ENCODE measurements at regions not wholly inside any gene's neighbourhood (a gene's known extent, or its start where the extent isn't known, plus 50 kb on each side); places are given as distances from the start of the nearest gene placed in this dataset.
"Not testable (repeated sequence)": the region's sequence is repeated elsewhere in the genome, so short reads cannot be mapped to it uniquely, and the experiment has no call there.

DNA sequence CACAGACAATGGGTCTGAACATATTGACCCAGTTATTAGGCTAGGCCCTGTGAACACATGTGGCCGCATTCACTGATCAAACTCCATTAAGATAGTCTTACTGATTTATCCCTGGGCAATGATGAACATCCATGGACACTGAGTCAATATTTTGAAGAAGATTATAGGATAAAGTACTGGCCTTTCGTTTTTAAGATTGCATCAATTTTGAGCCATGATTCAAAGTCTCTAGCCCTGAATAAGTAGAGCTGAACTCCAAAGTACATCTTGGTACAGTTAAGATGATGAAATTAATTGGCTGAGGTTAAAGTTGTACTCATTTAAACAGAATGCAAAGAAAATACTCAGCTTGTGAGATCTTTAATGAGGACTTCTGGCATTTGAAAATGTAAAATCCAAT, 1581.9 kb downstream of the EFNB2 start:
- Mint-ChIP-seq H3K9me3 (peaks cover 13% of the 10 kb centered on the region), H3K27ac (no peak overlapping the region), H3K36me3 (ENCODE audit: low read depth) (peaks cover 5% of the 10 kb centered on the region), H3K4me1 (no peaks in the 10 kb centered on the region), H3K4me3 (no peak overlapping the region), H3K27me3 (ENCODE audit: low read depth) (peaks cover 5% of the 10 kb centered on the region)
- no peak for TF ChIP-seq CTCF (IDR thresholded peaks at IDR 0.05; ENCODE audit: unreplicated experiment in 3 of 3)

- Mint-ChIP-seq H3K27me3 (ENCODE audit: low read depth) (peaks cover 5% of the 10 kb centered on the region), H3K27ac (peak overlapping the region in 2 of 3 experiments; percentile 32 to 54), H3K36me3 (ENCODE audit: low read depth) (peaks cover 3% of the 10 kb centered on the region), H3K9me3 (peaks cover 4% of the 10 kb centered on the region), H3K4me1 (no peaks in the 10 kb centered on the region), H3K4me3 (peak overlapping the region in 1 of 3 experiments; percentile 18)
- TF ChIP-seq CTCF (IDR thresholded peaks at IDR 0.05; ENCODE audit: unreplicated experiment in 3 of 3) = no peak
Observed at GRCh38 chr13:104949840-104950740, 1585.4 kb downstream of the EFNB2 start.

GRCh38 chr13:104944176-104944575, 1591.3 kb downstream of the EFNB2 start:
- Mint-ChIP-seq H3K27me3 (ENCODE audit: low read depth) (peaks cover 12% of the 10 kb centered on the region), H3K9me3 (no peaks in the 10 kb centered on the region), H3K4me1 (peaks cover 5% of the 10 kb centered on the region), H3K36me3 (ENCODE audit: low read depth) (no peaks in the 10 kb centered on the region), H3K4me3 (no peak overlapping the region), H3K27ac (no peak overlapping the region)
- TF ChIP-seq CTCF (IDR thresholded peaks at IDR 0.05; ENCODE audit: unreplicated experiment in 3 of 3) = no peak

DNA sequence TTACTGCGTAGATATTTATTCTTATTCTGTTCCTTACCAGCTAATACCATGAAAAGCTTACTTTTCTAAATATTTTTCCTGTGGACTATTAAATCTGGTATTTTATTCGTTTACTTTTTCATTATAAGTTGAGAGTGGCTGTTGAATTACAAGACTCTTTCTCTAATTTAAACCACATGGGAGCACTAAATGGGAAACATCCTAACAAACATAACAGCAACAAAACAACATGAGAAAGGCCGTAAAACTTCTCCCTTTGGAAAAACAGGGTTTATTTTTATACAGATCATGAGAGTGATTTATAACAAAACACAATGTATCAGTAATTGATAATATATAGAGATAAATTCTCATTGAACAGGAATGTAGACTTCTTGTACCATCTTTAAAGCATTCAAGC, 1592.1 kb downstream of the EFNB2 start:
- peaks cover 5% of the 10 kb centered on the region for H3K4me1 Mint-ChIP-seq
- no peak for TF ChIP-seq CTCF (IDR thresholded peaks at IDR 0.05; ENCODE audit: unreplicated experiment in 3 of 3)
- H3K36me3 Mint-ChIP-seq (ENCODE audit: low read depth) = no peaks in the 10 kb centered on the region
- H3K27ac Mint-ChIP-seq = peak overlapping the region in 1 of 3 experiments; percentile 22
- no peaks in the 10 kb centered on the region for H3K9me3 Mint-ChIP-seq
- no peak overlapping the region for H3K4me3 Mint-ChIP-seq
- peaks cover 12% of the 10 kb centered on the region for H3K27me3 Mint-ChIP-seq (ENCODE audit: low read depth)

- Mint-ChIP-seq H3K36me3 (ENCODE audit: low read depth) (no peaks in the 10 kb centered on the region), H3K27ac (no peak overlapping the region), H3K4me1 (no peaks in the 10 kb centered on the region), H3K27me3 (ENCODE audit: low read depth) (peaks cover 8% of the 10 kb centered on the region), H3K9me3 (peaks cover 4% of the 10 kb centered on the region), H3K4me3 (no peak overlapping the region)
- TF ChIP-seq CTCF (IDR thresholded peaks at IDR 0.05; ENCODE audit: unreplicated experiment in 3 of 3) = no peak
Observed at GRCh38 chr13:104937881-104938280, 1597.6 kb downstream of the EFNB2 start.

GRCh38 chr13:104936304-104936703, 1599.2 kb downstream of the EFNB2 start:
- TF ChIP-seq CTCF (IDR thresholded peaks at IDR 0.05; ENCODE audit: unreplicated experiment in 3 of 3) = no peak
- peaks cover 4% of the 10 kb centered on the region for H3K9me3 Mint-ChIP-seq
- H3K27me3 Mint-ChIP-seq (ENCODE audit: low read depth) = peaks cover 3% of the 10 kb centered on the region
- H3K36me3 Mint-ChIP-seq (ENCODE audit: low read depth) = no peaks in the 10 kb centered on the region
- no peaks in the 10 kb centered on the region for H3K4me1 Mint-ChIP-seq
- H3K27ac Mint-ChIP-seq = no peak overlapping the region
- no peak overlapping the region for H3K4me3 Mint-ChIP-seq

- not testable (repeated sequence) for H3K4me1 Mint-ChIP-seq; H3K27ac Mint-ChIP-seq; H3K4me3 Mint-ChIP-seq; H3K36me3 Mint-ChIP-seq (ENCODE audit: low read depth); H3K27me3 Mint-ChIP-seq (ENCODE audit: low read depth)
- H3K9me3 Mint-ChIP-seq = peaks cover 24% of the 10 kb centered on the region
Observed at GRCh38 chr13:104920513-104920912, 1614.9 kb downstream of the EFNB2 start.
